ENCODE measurements at regions not wholly inside any gene's neighbourhood (a gene's known extent, or its start where the extent isn't known, plus 50 kb on each side); places are given as distances from the start of the nearest gene placed in this dataset.

GRCh38 chr2:195414537-195415100 is 242.4 kb upstream of the SLC39A10 start:
- H3K27me3 Mint-ChIP-seq (ENCODE audit: low read depth), result no peaks in the 10 kb centered on the region
- no peak for TF ChIP-seq CTCF (IDR thresholded peaks at IDR 0.05; ENCODE audit: unreplicated experiment in 3 of 3)

GRCh38 chr2:195413944-195414343 is 243.1 kb upstream of the SLC39A10 start:
- Mint-ChIP-seq H3K4me3 (no peak overlapping the region), H3K27me3 (ENCODE audit: low read depth) (no peaks in the 10 kb centered on the region), H3K9me3 (no peaks in the 10 kb centered on the region), H3K4me1 (peaks cover 11% of the 10 kb centered on the region), H3K36me3 (ENCODE audit: low read depth) (no peaks in the 10 kb centered on the region), H3K27ac (no peak overlapping the region)
- no peak for TF ChIP-seq CTCF (IDR thresholded peaks at IDR 0.05; ENCODE audit: unreplicated experiment in 3 of 3)

More at GRCh38 chr2:195414537-195415100, 242.4 kb upstream of the SLC39A10 start:
- H3K4me3 Mint-ChIP-seq, result no peak overlapping the region
- no peaks in the 10 kb centered on the region for H3K36me3 Mint-ChIP-seq (ENCODE audit: low read depth)
- no peaks in the 10 kb centered on the region for H3K9me3 Mint-ChIP-seq
- no peak overlapping the region for H3K27ac Mint-ChIP-seq
- peaks cover 11% of the 10 kb centered on the region for H3K4me1 Mint-ChIP-seq

GRCh38 chr2:195413422-195413821 is 243.6 kb upstream of the SLC39A10 start:
- Mint-ChIP-seq H3K36me3 (ENCODE audit: low read depth) (no peaks in the 10 kb centered on the region), H3K4me1 (peaks cover 11% of the 10 kb centered on the region), H3K9me3 (no peaks in the 10 kb centered on the region), H3K4me3 (no peak overlapping the region), H3K27me3 (ENCODE audit: low read depth) (no peaks in the 10 kb centered on the region), H3K27ac (no peak overlapping the region)
- no peak for TF ChIP-seq CTCF (IDR thresholded peaks at IDR 0.05; ENCODE audit: unreplicated experiment in 3 of 3)

- Mint-ChIP-seq H3K27me3 (ENCODE audit: low read depth) (no peaks in the 10 kb centered on the region), H3K9me3 (no peaks in the 10 kb centered on the region), H3K27ac (peak overlapping the region; percentile 12 to 21 (median 18)), H3K4me3 (no peak overlapping the region), H3K4me1 (peaks cover 23% of the 10 kb centered on the region), H3K36me3 (ENCODE audit: low read depth) (no peaks in the 10 kb centered on the region)
- TF ChIP-seq CTCF (IDR thresholded peaks at IDR 0.05; ENCODE audit: unreplicated experiment in 3 of 3), result no peak
Measured at GRCh38 chr2:195411219-195411687, 245.8 kb upstream of the SLC39A10 start.

- Mint-ChIP-seq H3K27ac (no peak overlapping the region), H3K9me3 (no peaks in the 10 kb centered on the region), H3K27me3 (ENCODE audit: low read depth) (no peaks in the 10 kb centered on the region), H3K4me3 (no peak overlapping the region), H3K4me1 (peaks cover 29% of the 10 kb centered on the region), H3K36me3 (ENCODE audit: low read depth) (no peaks in the 10 kb centered on the region)
- TF ChIP-seq CTCF (IDR thresholded peaks at IDR 0.05; ENCODE audit: unreplicated experiment in 3 of 3), result no peak
Measured at GRCh38 chr2:195410074-195410671, 246.9 kb upstream of the SLC39A10 start.

- H3K4me3 Mint-ChIP-seq, result no peak overlapping the region
- no peaks in the 10 kb centered on the region for H3K36me3 Mint-ChIP-seq (ENCODE audit: low read depth)
- peaks cover 25% of the 10 kb centered on the region for H3K4me1 Mint-ChIP-seq
- no peaks in the 10 kb centered on the region for H3K27me3 Mint-ChIP-seq (ENCODE audit: low read depth)
- no peak for TF ChIP-seq CTCF (IDR thresholded peaks at IDR 0.05; ENCODE audit: unreplicated experiment in 3 of 3)
- peaks cover under 1% of the 10 kb centered on the region for H3K9me3 Mint-ChIP-seq
- H3K27ac Mint-ChIP-seq, result no peak overlapping the region
Measured at GRCh38 chr2:195408811-195409210, 248.2 kb upstream of the SLC39A10 start.
